ENCODE measurements at regions not wholly inside any gene's neighbourhood (a gene's known extent, or its start where the extent isn't known, plus 50 kb on each side); places are given as distances from the start of the nearest gene placed in this dataset.

DNA sequence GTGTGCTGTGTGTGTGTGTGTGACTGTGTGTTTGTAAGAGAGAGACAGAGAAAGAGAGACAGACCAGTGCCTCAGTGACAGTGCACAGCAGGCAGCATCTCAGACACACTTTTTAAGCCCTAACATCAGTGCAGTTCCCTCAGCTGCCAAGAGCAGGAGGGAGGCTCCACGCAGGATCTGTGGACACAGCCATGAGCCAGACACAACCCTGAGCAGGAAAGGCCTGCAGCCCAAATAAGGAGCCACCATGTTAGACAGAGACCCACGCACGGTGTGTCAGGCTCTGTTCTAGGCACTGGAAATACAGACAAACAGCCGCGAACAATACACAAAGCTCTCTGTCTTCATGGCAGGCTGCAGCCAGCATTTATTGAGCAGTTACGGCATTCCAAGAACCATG is 445.5 kb downstream of the MATN1 start:
- Histone ChIP-seq H3K4me3 (no peak overlapping the region), H3K27me3 (peaks cover 0 to 17% (median 8%) of the 10 kb centered on the region in 7 donors), H3K4me1 (no peaks in the 10 kb centered on the region), H3K36me3 (no peaks in the 10 kb centered on the region), H3K27ac (no peak overlapping the region), H3K9me3 (no peaks in the 10 kb centered on the region)
- DNase-seq, result no peak
- 79 to 83% methylated on average over 6 of the region's 6 CpGs for WGBS, 2 donors
- intact Hi-C loops (cut with DNase I), result no loop called here
- no peak for ATAC-seq
- no peak for TF ChIP-seq CTCF (IDR thresholded peaks at IDR 0.05)

DNA sequence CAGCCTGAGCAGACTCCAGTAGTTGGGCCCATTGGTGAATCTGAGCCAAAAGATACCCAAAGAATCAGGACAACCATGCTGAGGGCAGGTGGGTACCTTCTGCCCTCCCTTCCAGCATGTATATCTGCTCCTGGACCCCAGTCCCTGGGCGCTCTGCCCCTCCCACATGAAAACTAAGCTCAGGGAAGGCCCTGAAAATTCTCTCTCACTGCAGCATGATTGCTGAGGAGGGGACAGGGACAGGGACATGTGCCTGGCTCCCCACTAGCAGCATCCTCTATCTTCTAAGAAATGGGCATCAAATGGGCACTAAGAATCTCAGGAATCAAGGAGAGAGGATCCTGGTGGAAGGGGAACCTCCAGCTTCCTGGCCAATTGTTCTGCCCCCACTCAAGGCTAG is 446.0 kb downstream of the MATN1 start:
- no peak overlapping the region for H3K4me3 ChIP-seq
- no peaks in the 10 kb centered on the region for H3K36me3 ChIP-seq
- TF ChIP-seq CTCF (IDR thresholded peaks at IDR 0.05), result no peak
- no peak overlapping the region for H3K27ac ChIP-seq
- no peaks in the 10 kb centered on the region for H3K4me1 ChIP-seq
- intact Hi-C loops (cut with DNase I), result no loop called here
- DNase-seq (no peak), ATAC-seq (no peak)
- WGBS, 2 donors, result 100% methylated on average over 1 of the region's 1 CpG
- peaks cover 0 to 22% (median 8%) of the 10 kb centered on the region in 7 donors for H3K27me3 ChIP-seq
- H3K9me3 ChIP-seq, result no peaks in the 10 kb centered on the region

DNA sequence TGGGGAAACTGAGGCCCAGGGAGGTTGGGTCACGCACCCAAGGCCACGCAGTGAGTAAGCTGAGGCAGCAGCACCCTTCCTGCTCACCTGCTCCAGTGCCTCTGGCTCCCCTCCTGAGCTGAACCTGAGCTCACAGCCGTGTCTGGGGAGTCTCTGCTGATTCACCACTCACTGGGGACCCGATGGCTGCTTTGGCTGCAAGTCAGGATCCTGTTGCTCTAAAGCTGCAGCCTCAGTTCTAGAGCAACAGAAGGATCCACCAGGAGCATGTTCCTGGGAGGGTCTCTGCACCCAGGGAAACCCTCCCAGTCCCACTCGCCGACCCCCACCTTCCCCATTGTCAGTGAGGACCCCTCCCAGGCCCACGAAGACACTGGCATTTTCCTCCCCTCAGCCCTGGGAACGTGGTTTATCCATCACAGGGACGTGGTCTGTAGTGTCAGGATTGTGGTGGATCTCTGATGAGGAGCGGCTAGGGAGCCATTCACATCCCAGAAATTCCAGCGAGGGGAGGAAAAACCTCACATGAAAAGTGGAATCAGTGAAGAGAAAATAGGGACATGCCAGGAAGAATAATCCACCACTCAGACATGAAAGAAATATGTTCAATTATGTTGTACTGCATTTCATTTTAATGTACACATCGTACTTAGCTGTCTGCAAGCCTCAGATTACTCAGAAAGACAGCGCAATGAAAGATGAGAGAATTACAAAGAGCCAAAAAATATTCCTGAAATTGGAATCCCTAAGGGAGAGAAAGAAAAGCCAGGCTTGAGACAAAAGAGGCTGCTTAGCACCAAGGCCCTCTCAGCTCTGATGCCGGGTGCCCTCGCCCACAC is 447.2 kb downstream of the MATN1 start:
- no peak for DNase-seq
- TF ChIP-seq CTCF (IDR thresholded peaks at IDR 0.05), result no peak
- intact Hi-C loops (cut with DNase I), result no loop called here
- no peaks in the 10 kb centered on the region for H3K36me3 ChIP-seq
- H3K4me3 ChIP-seq, result no peak overlapping the region
- H3K9me3 ChIP-seq, result no peaks in the 10 kb centered on the region
- peaks cover 0 to 32% (median 8%) of the 10 kb centered on the region in 7 donors for H3K27me3 ChIP-seq
- 79 to 80% methylated on average over 15 of the region's 15 CpGs for WGBS, 2 donors
- no peaks in the 10 kb centered on the region for H3K4me1 ChIP-seq
- no peak overlapping the region for H3K27ac ChIP-seq
- no peak for ATAC-seq

GRCh38 chr1:30274976-30275621 is 448.3 kb downstream of the MATN1 start:
- 70 to 78% methylated on average over 3 of the region's 3 CpGs for WGBS, 2 donors
- no peak for TF ChIP-seq CTCF (IDR thresholded peaks at IDR 0.05)
- Histone ChIP-seq H3K4me1 (no peaks in the 10 kb centered on the region), H3K27ac (no peak overlapping the region), H3K9me3 (no peaks in the 10 kb centered on the region), H3K27me3 (peaks cover 0 to 39% (median 8%) of the 10 kb centered on the region in 7 donors), H3K36me3 (no peaks in the 10 kb centered on the region), H3K4me3 (no peak overlapping the region)
- DNase-seq (no peak), ATAC-seq (peak in 1 of 8 donors; percentile 31)
- intact Hi-C loops (cut with DNase I), result no loop called here

Data from heart right ventricle (tissue), 16 donors.